Right renal pelvis (tissue), 4 donors: ENCODE measurements at regions not wholly inside any gene's neighbourhood (a gene's known extent, or its start where the extent isn't known, plus 50 kb on each side); places are given as distances from the start of the nearest gene placed in this dataset.

Source experiments
- DNase-seq, 4 donors: peaks; one replicate each; pipeline ENCODE4 v3.0.0-alpha.2; 2013; ENCODE audit warnings: low read depth in 4 of 4, low spot score in 3 of 4, missing footprints in 1 of 4

DNA sequence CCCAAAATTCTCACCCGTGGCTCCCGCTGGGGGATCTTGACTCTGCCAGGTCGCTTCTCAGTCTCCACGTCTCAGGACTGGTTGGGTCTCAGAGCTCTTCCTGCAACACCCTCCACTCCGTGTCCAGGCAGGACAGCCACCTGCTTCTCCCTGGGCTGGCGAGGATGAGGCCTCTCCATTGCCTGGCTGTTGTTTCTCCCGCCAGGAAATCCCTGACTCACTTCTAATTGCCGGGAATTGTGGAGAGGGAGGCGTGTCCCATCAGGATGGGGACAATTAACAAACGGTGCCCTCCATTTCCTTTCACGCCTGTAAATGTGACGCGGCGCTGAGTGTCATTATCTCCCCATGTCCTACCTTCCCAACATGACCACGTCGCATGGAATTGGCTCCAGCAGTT, 204.5 kb downstream of the RBFOX3 start:
- no peak for DNase-seq

- no peak for DNase-seq
Observed at GRCh38 chr17:79405823-79406222, 205.0 kb downstream of the RBFOX3 start.

GRCh38 chr17:79404136-79404911, 206.5 kb downstream of the RBFOX3 start:
- DNase-seq: no peak

DNA sequence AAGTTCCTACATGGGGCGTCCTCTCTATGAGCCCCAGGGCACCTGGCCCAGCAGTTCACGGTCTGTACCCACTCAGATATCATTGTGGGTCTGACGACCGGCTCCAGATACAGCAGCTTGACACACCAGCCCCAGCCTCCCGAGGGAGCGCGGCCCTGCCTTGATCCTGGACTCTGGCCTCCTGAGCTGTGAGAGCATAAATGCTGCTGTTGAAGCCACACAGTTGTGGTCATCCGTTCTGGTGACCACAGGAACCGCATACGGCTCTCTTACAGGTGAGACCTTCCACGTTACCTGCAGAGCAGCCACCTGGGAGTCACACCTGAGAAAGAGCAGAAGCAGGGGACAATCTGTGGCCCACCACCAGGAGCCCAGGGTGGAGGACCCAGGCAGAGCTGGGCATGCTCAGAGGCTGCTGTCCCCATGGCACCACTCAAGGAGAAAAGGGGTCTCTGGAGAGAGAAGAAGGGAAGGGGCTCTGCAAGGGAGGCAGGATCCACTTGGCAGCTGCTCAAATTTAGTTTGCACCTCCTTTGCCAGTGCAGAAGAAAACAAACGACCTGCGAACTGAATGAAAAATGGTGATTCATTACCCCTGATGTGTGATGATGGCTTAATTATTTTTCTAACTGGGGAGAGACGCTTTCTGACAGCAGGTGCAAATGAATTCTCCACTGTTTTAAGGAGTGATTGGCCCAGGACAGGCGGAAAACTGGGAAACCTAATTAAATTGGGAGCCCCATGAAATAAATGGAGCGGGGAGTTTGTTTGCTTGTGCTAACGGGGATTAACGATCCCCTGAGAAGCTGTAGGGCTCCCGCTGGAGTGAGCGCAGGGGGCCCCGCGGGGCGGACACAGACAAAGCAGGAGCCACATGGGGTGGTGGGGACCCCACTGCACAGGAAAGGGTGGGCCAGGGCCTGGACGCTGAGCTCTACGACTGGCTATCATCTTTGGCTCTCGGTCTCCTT, 208.9 kb downstream of the RBFOX3 start:
- no peak for DNase-seq

DNA sequence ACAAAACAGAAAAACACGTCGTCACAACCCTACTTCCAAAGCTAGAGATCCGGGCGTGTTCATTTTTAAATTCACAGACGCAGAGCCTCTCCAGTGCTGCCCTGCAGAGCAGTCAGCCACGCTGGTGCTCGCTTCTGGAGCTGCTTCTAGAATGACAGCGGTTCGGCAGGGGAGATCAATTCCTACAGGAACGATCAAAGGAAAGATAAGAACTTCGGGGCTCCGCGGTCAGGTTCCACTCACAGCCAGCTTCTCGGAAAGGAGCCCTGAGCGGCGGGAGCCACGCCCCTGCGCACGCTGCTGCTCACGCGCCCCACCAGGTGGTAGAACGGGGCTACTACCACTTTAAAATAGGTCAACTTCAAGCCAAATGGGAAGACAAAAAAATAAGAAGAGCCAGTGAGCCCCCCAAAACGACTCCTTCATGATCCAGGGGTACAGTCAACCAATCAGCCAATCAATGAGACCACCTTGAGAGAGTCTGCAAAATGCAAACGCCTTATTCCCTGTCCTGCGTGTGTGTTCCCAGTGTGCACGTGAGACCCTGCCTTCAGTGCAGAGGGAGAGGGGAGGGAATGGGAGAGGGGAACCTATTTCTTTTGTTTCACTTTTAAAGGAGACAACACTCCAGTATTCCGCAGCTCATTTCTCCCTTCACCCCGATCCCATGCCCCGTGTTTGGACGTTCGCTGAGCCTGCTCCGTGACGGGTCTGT, 209.7 kb downstream of the RBFOX3 start:
- peak in 2 of 4 donors; percentile 29 to 68 for DNase-seq

GRCh38 chr17:79399610-79400144, 211.2 kb downstream of the RBFOX3 start:
- no peak for DNase-seq

GRCh38 chr17:79398441-79398840, 212.4 kb downstream of the RBFOX3 start:
- DNase-seq: no peak

DNA sequence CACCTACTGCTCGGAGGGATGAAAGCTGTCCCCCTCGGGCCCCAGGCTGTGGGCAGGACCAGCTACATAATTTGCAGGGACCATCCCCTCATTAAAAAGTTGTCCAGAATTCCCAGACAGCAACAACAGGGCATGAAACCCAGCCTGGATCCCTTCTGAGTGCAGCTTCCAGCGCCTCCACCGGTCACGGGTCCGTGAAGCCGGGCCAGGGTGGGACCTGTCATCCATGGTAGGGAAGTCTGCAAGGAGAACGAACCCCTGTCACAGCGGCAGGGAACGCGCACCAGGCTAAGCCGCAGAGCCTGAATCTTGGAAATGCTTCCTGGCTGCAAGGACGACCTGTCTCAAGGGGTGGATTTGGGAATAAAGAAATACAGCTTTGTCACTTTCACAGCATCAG, 214.2 kb downstream of the RBFOX3 start:
- DNase-seq: no peak

DNA sequence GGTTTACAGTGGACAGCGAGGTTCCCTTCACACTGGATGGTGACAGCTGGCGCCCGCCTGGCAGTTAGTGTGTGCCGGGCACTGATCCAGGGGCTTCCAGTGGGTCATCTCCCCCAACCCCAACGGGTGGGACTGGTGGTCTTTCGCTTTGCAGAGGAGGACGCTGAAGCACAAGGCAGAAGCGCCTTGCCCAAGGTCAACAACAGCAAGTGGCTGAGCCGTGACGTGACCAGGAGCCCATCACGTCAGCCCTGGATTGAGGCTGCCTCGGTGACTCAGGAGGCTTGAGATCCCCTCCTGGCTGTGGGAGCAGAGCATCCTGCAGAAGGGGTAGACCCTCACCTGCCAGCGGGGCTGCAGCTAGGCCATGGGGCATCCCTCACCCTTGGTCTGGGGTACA, 215.3 kb downstream of the RBFOX3 start:
- DNase-seq: no peak

GRCh38 chr17:79395066-79395465, 215.8 kb downstream of the RBFOX3 start:
- DNase-seq: no peak

DNA sequence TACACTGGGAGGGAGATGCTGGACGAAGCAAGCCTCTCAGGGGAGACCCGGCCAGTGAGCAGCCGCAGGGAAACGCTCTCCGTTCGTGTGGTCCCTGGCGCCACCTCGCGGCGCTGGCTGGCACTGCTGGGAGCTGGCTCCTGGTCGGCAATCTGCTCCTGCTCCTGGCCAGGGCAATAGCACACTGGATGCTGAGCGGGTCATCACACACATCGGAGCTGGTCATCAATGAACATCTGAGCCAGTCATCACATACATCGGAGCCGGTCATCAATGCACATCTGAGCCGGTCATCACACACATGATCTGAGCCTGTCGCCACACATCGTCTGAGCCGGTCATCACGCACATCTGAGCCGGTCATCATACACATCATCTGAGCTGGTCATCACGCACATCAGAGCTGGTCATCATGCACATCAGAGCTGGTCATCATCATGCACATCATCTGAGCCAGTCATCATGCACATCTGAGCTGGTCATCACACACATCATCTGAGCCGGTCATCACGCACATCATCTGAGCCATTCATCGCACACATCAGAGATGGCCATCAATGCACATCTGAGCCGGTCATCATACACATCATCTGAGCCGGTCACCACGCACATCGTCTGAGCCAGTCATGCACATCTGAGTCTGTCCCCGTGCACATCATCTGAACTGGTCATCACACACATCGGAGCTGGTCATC, 217.3 kb downstream of the RBFOX3 start:
- peak; percentile 44 to 80 (median 52) for DNase-seq

GRCh38 chr17:79392598-79392997, 218.3 kb downstream of the RBFOX3 start:
- no peak for DNase-seq

DNA sequence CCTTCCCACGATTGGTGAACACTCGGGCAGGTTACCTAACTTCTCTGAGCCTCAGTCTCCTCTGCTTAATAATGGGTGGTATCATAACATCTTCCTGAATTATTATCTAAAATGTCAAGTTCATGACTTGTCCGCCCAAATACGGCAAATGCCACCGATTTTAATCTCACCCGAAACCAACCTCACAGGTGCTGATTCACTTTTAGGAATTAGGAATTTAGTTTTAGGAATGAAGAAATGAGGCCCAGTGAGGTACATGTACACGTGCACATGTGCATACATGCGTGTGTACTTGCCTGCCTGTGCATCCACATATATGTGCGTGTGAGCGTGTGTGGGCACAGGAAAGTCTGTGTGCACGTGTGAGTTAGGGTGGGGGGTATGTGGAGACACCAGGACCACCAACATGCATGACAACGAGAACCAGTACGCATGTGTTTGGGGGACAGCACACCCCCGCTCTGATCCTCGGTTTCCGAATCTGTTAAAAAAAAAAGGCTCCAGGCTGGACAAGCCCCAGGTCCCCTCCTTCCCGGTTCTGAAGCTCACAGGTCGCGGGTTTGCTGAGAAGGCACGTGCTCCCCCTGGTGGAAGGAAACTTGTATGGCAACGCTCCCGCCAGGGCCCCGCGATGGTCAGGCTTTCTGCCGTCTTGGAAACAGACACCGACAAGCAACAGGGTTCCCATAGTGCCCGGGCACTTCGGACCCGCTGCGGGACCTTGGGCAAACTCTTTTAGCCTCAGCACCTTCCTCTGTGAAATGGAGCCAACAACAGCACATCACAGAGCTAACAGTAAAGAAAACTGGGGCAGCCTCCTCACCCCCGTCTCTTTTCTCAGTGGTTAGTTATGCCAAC, 219.2 kb downstream of the RBFOX3 start:
- peak in 3 of 4 donors; percentile 51 to 68 (median 52) for DNase-seq

- no peak for DNase-seq
Observed at GRCh38 chr17:79389896-79390295, 221.0 kb downstream of the RBFOX3 start.

GRCh38 chr17:79388556-79389295, 222.1 kb downstream of the RBFOX3 start:
- peak in 2 of 4 donors; percentile 35 to 45 for DNase-seq

DNA sequence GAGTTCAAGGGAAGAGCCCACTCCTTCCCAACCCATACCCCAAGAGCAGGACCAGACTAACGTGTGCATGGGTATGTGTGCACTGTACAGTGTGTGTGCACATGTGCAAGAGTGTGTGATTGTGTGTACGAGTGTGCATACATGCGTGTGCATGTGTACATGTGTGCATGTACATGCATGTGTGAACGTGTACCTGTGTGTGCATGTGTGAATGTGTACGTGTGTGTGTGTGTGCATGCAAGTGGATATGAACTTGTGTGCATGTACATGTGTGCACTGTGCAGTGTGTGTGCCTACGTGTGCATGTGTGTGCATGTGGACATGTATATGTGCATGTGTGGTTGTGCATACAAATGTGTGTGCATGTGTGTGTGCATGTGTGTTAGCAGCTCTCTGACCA, 223.1 kb downstream of the RBFOX3 start:
- DNase-seq: no peak

GRCh38 chr17:79385962-79386563, 224.8 kb downstream of the RBFOX3 start:
- no peak for DNase-seq

DNA sequence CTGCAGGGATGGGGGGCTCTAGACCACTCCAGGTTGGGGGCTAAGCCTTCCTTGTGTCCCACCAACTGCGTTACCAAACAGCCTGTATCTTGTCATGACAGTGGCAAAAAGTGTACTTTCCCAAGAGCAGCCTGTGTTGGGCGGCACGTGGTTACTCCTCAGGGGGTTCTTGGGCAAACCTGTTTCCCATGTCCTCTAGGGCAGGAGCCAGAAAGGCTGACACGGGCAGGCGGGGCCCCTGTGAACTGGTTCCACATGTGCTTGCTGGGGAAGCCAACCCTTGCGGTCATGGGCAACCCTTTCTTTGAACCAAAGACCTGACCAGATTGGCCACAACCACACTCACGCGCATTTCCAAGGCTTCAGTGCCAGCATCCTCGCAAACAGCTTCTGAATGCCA, 228.5 kb downstream of the RBFOX3 start:
- DNase-seq: no peak
